Uterus (tissue), 2 donors: ENCODE measurements at regions not wholly inside any gene's neighbourhood (a gene's known extent, or its start where the extent isn't known, plus 50 kb on each side); places are given as distances from the start of the nearest gene placed in this dataset.

ENCODE experiments used
- CTCF ChIP-seq, 4 experiments: fragments of 200-600 bp in 2 of 4; fragments of 450-650 bp in 2 of 4; sonication (generic) in 2 of 4; IDR thresholded peaks; one replicate each; pipeline ENCODE4 v1.5.1; 2016 to 2019; ENCODE audit warnings: antibody characterized with exemption in 4 of 4, mild to moderate bottlenecking in 2 of 4, moderate library complexity in 1 of 4
- POLR2A ChIP-seq, 2 donors: fragments of 450-650 bp; IDR thresholded peaks; one replicate each; pipeline ENCODE4 v1.6.1; 2016; ENCODE audit warnings: antibody characterized with exemption in 2 of 2, mild to moderate bottlenecking in 1 of 2, moderate library complexity in 1 of 2

- TF ChIP-seq CTCF (IDR thresholded peaks at IDR 0.05) = peak in 1 of 4 experiments; percentile 22
- TF ChIP-seq POLR2A (IDR thresholded peaks at IDR 0.05) = no peak
Measured at GRCh38 chr1:56189946-56190805, 389.2 kb downstream of the PLPP3 start.
